ENCODE measurements at regions not wholly inside any gene's neighbourhood (a gene's known extent, or its start where the extent isn't known, plus 50 kb on each side); places are given as distances from the start of the nearest gene placed in this dataset.

GRCh38 chr9:85224729-85225128, 517.0 kb downstream of the AGTPBP1 start:
- H3K27ac ChIP-seq (ENCODE audit: low read depth, low read length, poor library complexity, severe bottlenecking), result no peak overlapping the region
- no peaks in the 10 kb centered on the region for H4K20me1 ChIP-seq (ENCODE audit: insufficient read depth, low read length)
- no peak for TF ChIP-seq CTCF (IDR thresholded peaks at IDR 0.05; ENCODE audit: low read length)
- no peak for TF ChIP-seq EZH2 (IDR thresholded peaks at IDR 0.05; ENCODE audit: borderline replicate concordance, low read length)
- no peak overlapping the region for H3K4me3 ChIP-seq (ENCODE audit: low read depth, low read length, poor library complexity, severe bottlenecking)
- no peaks in the 10 kb centered on the region for H3K4me1 ChIP-seq (ENCODE audit: insufficient read depth, low read length, severe bottlenecking)
- no peaks in the 10 kb centered on the region for H3K27me3 ChIP-seq (ENCODE audit: insufficient read depth, low read length)
- no peaks in the 10 kb centered on the region for H3F3A ChIP-seq (ENCODE audit: insufficient read depth, low read length)
- no peak overlapping the region for H2AFZ ChIP-seq (ENCODE audit: low read length)
- no peak overlapping the region for H3K9ac ChIP-seq (ENCODE audit: low read length)
- no peaks in the 10 kb centered on the region for H3K79me2 ChIP-seq (ENCODE audit: insufficient read depth, low read length)
- H3K36me3 ChIP-seq (ENCODE audit: insufficient read depth, low read length), result no peaks in the 10 kb centered on the region
- H3K9me2 ChIP-seq (ENCODE audit: low read depth, low read length), result no peaks in the 10 kb centered on the region
- H3K9me3 ChIP-seq (ENCODE audit: low read length), result no peaks in the 10 kb centered on the region
- no peak overlapping the region for H3K4me2 ChIP-seq (ENCODE audit: low read length)

GRCh38 chr9:85224301-85224700, 517.5 kb downstream of the AGTPBP1 start:
- H2AFZ ChIP-seq (ENCODE audit: low read length), result no peak overlapping the region
- H3K9ac ChIP-seq (ENCODE audit: low read length), result no peak overlapping the region
- no peaks in the 10 kb centered on the region for H3K9me2 ChIP-seq (ENCODE audit: low read depth, low read length)
- no peak overlapping the region for H3K4me3 ChIP-seq (ENCODE audit: low read depth, low read length, poor library complexity, severe bottlenecking)
- no peak overlapping the region for H3K27ac ChIP-seq (ENCODE audit: low read depth, low read length, poor library complexity, severe bottlenecking)
- no peaks in the 10 kb centered on the region for H3K79me2 ChIP-seq (ENCODE audit: insufficient read depth, low read length)
- TF ChIP-seq EZH2 (IDR thresholded peaks at IDR 0.05; ENCODE audit: borderline replicate concordance, low read length) (no peak), CTCF (IDR thresholded peaks at IDR 0.05; ENCODE audit: low read length) (no peak)
- no peaks in the 10 kb centered on the region for H3K36me3 ChIP-seq (ENCODE audit: insufficient read depth, low read length)
- H3K4me1 ChIP-seq (ENCODE audit: insufficient read depth, low read length, severe bottlenecking), result no peaks in the 10 kb centered on the region
- H3K4me2 ChIP-seq (ENCODE audit: low read length), result no peak overlapping the region
- no peaks in the 10 kb centered on the region for H4K20me1 ChIP-seq (ENCODE audit: insufficient read depth, low read length)
- H3F3A ChIP-seq (ENCODE audit: insufficient read depth, low read length), result no peaks in the 10 kb centered on the region
- H3K9me3 ChIP-seq (ENCODE audit: low read length), result no peaks in the 10 kb centered on the region
- no peaks in the 10 kb centered on the region for H3K27me3 ChIP-seq (ENCODE audit: insufficient read depth, low read length)

GRCh38 chr9:85223506-85224125, 518.1 kb downstream of the AGTPBP1 start:
- H4K20me1 ChIP-seq (ENCODE audit: insufficient read depth, low read length), result no peaks in the 10 kb centered on the region
- no peaks in the 10 kb centered on the region for H3K9me2 ChIP-seq (ENCODE audit: low read depth, low read length)
- no peaks in the 10 kb centered on the region for H3K79me2 ChIP-seq (ENCODE audit: insufficient read depth, low read length)
- no peak overlapping the region for H3K27ac ChIP-seq (ENCODE audit: low read depth, low read length, poor library complexity, severe bottlenecking)
- no peaks in the 10 kb centered on the region for H3K36me3 ChIP-seq (ENCODE audit: insufficient read depth, low read length)
- no peak overlapping the region for H2AFZ ChIP-seq (ENCODE audit: low read length)
- no peaks in the 10 kb centered on the region for H3K27me3 ChIP-seq (ENCODE audit: insufficient read depth, low read length)
- H3K9ac ChIP-seq (ENCODE audit: low read length), result no peak overlapping the region
- H3K4me3 ChIP-seq (ENCODE audit: low read depth, low read length, poor library complexity, severe bottlenecking), result no peak overlapping the region
- H3K9me3 ChIP-seq (ENCODE audit: low read length), result no peaks in the 10 kb centered on the region
- no peak overlapping the region for H3K4me2 ChIP-seq (ENCODE audit: low read length)
- no peaks in the 10 kb centered on the region for H3F3A ChIP-seq (ENCODE audit: insufficient read depth, low read length)
- TF ChIP-seq EZH2 (IDR thresholded peaks at IDR 0.05; ENCODE audit: borderline replicate concordance, low read length), result no peak
- TF ChIP-seq CTCF (IDR thresholded peaks at IDR 0.05; ENCODE audit: low read length), result no peak
- H3K4me1 ChIP-seq (ENCODE audit: insufficient read depth, low read length, severe bottlenecking), result no peaks in the 10 kb centered on the region
